ENCODE measurements at regions not wholly inside any gene's neighbourhood (a gene's known extent, or its start where the extent isn't known, plus 50 kb on each side); places are given as distances from the start of the nearest gene placed in this dataset.

- POLR2A ChIA-PET = no interaction called here
- TF ChIP-seq ARNT (IDR thresholded peaks at IDR 0.05) (no peak), BHLHE40 (IDR thresholded peaks at IDR 0.05; ENCODE audit: borderline replicate concordance) (no peak), PKNOX1 (IDR thresholded peaks at IDR 0.05) (no peak), L3MBTL2 (conservative IDR thresholded peaks at IDR 0.05) (no peak), HDGF (IDR thresholded peaks at IDR 0.05; ENCODE audit: borderline replicate concordance) (no peak), CTBP1 (IDR thresholded peaks at IDR 0.05; ENCODE audit: borderline replicate concordance) (no peak)
- CTCF ChIA-PET = interaction anchor here (0.6 to 1.0 kb wide), 2 partner anchors 27 to 247 kb away, joined by 3 to 5 read pairs; no protein-coding TSS in a partner anchor
- DNase-seq (ENCODE audit: extremely low spot score) = no peak
Measured at GRCh38 chr1:47682786-47683350, 245.0 kb downstream of the FOXD2 start.

GRCh38 chr1:47683401-47683800 lies 245.6 kb downstream of the FOXD2 start:
- CTCF ChIA-PET = interaction anchor here (0.6 to 1.2 kb wide), 4 partner anchors 22 to 248 kb away, joined by 3 to 5 read pairs (median 3); no protein-coding TSS in a partner anchor
- POLR2A ChIA-PET = no interaction called here

DNA sequence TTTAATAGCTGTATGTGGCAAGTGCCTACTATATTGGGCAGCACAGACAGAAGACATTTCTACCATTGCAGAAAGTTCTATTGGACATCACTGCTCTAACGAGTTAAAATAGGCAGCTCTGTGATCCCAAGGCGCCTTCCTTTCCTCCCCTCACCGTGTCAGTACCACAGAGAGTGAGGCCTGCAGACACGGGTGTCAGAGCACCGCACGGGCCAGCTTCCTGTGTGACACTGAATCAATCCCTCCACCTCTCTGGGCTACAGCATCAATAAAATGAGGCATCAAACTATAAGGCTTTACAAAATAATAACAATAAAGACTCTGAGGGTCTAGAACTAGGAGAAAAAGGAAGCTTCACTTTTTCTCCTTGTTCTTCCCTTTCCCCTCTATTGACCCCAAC lies 246.7 kb downstream of the FOXD2 start:
- POLR2A ChIA-PET = interaction anchor here (1.2 to 1.7 kb wide), 3 partner anchors 25 to 371 kb away, joined by 3 to 4 read pairs (median 3); partner anchors contain the start of gene STIL
- no peak for TF ChIP-seq FOXM1 (IDR thresholded peaks at IDR 0.05; ENCODE audit: borderline replicate concordance)
- no peak for TF ChIP-seq ELF4 (IDR thresholded peaks at IDR 0.05)
- TF ChIP-seq HDGF (IDR thresholded peaks at IDR 0.05; ENCODE audit: borderline replicate concordance) = no peak
- no peak for TF ChIP-seq SP1 (IDR thresholded peaks at IDR 0.05)
- no peak for TF ChIP-seq SUZ12 (IDR thresholded peaks at IDR 0.05)
- TF ChIP-seq NFRKB (IDR thresholded peaks at IDR 0.05) = no peak
- no peak for TF ChIP-seq ARNT (IDR thresholded peaks at IDR 0.05)
- CTCF ChIA-PET = interaction anchor here (1.0 to 1.8 kb wide), 4 partner anchors 21 to 125 kb away, joined by 3 to 7 read pairs (median 4); no protein-coding TSS in a partner anchor
- no peak for DNase-seq (ENCODE audit: extremely low spot score)

More at GRCh38 chr1:47683401-47683800, 245.6 kb downstream of the FOXD2 start:
- TF ChIP-seq SUZ12 (IDR thresholded peaks at IDR 0.05) = no peak
- no peak for TF ChIP-seq ARNT (IDR thresholded peaks at IDR 0.05)
- no peak for TF ChIP-seq L3MBTL2 (conservative IDR thresholded peaks at IDR 0.05)
- TF ChIP-seq CTBP1 (IDR thresholded peaks at IDR 0.05; ENCODE audit: borderline replicate concordance) = no peak
- TF ChIP-seq HDGF (IDR thresholded peaks at IDR 0.05; ENCODE audit: borderline replicate concordance) = no peak
- no peak for TF ChIP-seq PKNOX1 (IDR thresholded peaks at IDR 0.05)
- no peak for TF ChIP-seq ZNF384 (IDR thresholded peaks at IDR 0.05)
- TF ChIP-seq NFRKB (IDR thresholded peaks at IDR 0.05) = no peak
- TF ChIP-seq FOXA1 (IDR thresholded peaks at IDR 0.05) = no peak
- no peak for DNase-seq (ENCODE audit: extremely low spot score)

DNA sequence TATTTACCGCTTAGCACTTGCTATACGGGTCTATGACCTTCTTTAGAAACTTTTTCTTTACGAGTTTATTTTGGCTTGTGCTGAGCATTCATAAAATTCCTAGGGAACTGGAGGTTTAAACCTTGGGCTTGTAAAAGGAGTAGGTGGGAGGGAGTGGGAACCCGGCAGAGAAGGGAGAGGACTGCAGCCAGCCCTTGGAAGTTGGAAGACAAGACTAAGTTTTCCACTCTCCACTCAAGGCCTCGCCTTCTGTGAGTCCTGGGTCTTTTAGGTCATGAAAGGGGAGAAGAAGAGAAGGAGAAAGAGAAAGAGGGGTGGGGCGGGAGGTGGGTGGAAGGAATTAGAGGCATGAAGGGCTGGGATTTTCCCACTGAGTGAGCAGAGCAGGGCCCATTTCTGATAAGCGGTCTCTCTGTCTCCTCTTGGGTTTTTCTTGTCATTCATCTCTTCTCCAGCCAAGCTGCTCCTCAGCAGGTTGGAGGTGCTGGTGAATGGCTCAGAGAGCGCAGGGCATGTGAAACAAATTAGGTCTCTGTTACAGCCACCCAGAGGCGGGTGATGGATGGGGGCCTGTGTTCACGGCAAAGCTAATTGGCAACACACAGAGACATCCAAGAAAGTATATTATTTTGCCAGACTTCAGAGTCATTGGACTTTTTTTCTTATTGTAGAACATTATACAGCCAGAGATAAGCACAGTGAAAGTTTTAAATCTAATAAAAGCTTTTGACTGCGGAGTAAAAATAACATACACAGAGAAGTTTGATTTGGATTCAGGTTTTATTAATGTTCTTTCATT lies 247.3 kb downstream of the FOXD2 start:
- POLR2A ChIA-PET = interaction anchor here (1.2 to 4.0 kb wide), 4 partner anchors 24 to 371 kb away, joined by 3 to 15 read pairs (median 4); partner anchors contain the start of gene STIL

GRCh38 chr1:47685763-47686066 lies 247.9 kb downstream of the FOXD2 start:
- no peak for DNase-seq (ENCODE audit: extremely low spot score)
- TF ChIP-seq NFRKB (IDR thresholded peaks at IDR 0.05) = no peak
- no peak for TF ChIP-seq PKNOX1 (IDR thresholded peaks at IDR 0.05)
- no peak for TF ChIP-seq TARDBP (IDR thresholded peaks at IDR 0.05)
- TF ChIP-seq ARNT (IDR thresholded peaks at IDR 0.05) = no peak
- no peak for TF ChIP-seq FOXA1 (IDR thresholded peaks at IDR 0.05)
- no peak for TF ChIP-seq BHLHE40 (IDR thresholded peaks at IDR 0.05; ENCODE audit: borderline replicate concordance)
- TF ChIP-seq LEF1 (IDR thresholded peaks at IDR 0.05; ENCODE audit: borderline replicate concordance) = no peak
- TF ChIP-seq SP1 (IDR thresholded peaks at IDR 0.05) = no peak
- TF ChIP-seq CTBP1 (IDR thresholded peaks at IDR 0.05; ENCODE audit: borderline replicate concordance) = no peak
- TF ChIP-seq ZNF384 (IDR thresholded peaks at IDR 0.05) = no peak
- TF ChIP-seq HDGF (IDR thresholded peaks at IDR 0.05; ENCODE audit: borderline replicate concordance) = no peak
- no peak for TF ChIP-seq FOXK2 (IDR thresholded peaks at IDR 0.05)
- no peak for TF ChIP-seq SUZ12 (IDR thresholded peaks at IDR 0.05)
- TF ChIP-seq L3MBTL2 (conservative IDR thresholded peaks at IDR 0.05) = no peak
- ChIA-PET POLR2A (interaction anchor here (1.7 to 4.0 kb wide), 2 partner anchors 23 to 372 kb away, joined by 4 to 15 read pairs; partner anchors contain the start of gene STIL), CTCF (interaction anchor here (1.0 to 1.9 kb wide), 5 partner anchors 9 to 40 kb away, joined by 3 to 7 read pairs (median 5); no protein-coding TSS in a partner anchor)

More for the DNA sequence above, 247.3 kb downstream of the FOXD2 start:
- no peak for DNase-seq (ENCODE audit: extremely low spot score)
- CTCF ChIA-PET = interaction anchor here (1.0 to 1.9 kb wide), 5 partner anchors 8 to 41 kb away, joined by 3 to 7 read pairs (median 5); no protein-coding TSS in a partner anchor
- TF ChIP-seq PKNOX1 (IDR thresholded peaks at IDR 0.05) (peak; percentile 42; the same call in 1 of the 2 replicates), NFRKB (IDR thresholded peaks at IDR 0.05) (no peak)

All from HEK293T (cell line).